HG02870 (cell line): ENCODE measurements at regions not wholly inside any gene's neighbourhood (a gene's known extent, or its start where the extent isn't known, plus 50 kb on each side); places are given as distances from the start of the nearest gene placed in this dataset.

Experiments
- ATAC-seq: cut with Tn5 transposase; IDR thresholded peaks from one replicate; pipeline ENCODE4 v1.9.1; 2021; ENCODE audit warnings: mild to moderate bottlenecking, moderate library complexity; ENCODE audit not compliant: unreplicated experiment

DNA sequence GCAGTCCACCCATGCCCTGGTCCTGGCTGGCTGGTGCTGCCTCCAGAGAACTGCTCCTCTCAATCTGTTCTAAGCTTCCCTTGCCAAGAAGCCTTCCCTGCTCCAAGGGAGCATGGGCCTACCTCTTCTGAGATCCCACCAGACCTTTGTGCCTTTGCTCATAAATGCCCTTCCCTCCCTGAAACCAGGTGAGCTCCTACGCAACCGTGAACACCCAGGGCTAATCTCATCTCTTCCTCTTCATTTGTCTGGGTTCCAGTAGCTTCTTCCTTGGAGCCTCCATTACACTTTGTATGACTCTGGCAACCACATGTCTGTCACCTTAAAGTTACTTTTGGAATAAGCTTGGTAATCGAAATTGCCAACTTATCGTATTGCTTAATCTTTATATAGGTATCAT is 270.6 kb downstream of the PBX3 start:
- no peak for ATAC-seq

- ATAC-seq, result no peak
These were observed 273.7 kb downstream of the PBX3 start for GRCh38 chr9:126020836-126021235.

GRCh38 chr9:126023962-126024361 is 276.8 kb downstream of the PBX3 start:
- ATAC-seq, result no peak

GRCh38 chr9:126024581-126025230 is 277.5 kb downstream of the PBX3 start:
- ATAC-seq, result no peak

- no peak for ATAC-seq
These were observed 278.8 kb downstream of the PBX3 start for GRCh38 chr9:126025991-126026390.

DNA sequence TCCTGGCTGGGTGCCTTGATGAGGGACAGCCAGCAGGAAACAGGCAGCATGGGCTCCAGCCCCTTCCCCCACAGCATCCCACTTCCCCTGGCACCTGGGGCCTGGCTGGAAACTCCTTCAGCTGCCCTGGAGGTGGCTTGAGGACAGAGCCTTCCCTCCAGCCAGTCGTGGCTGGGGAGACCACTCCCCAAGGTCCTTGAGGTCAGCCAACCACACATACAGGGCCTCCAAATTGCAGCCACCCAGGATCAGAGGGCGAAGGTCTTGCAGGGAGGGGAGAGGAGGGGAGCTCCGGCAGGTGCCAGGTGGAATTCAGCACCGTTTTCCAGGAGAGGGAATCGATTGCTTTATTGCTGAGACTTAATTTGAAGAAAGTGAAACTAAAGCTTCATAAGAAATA is 280.4 kb downstream of the PBX3 start:
- ATAC-seq, result no peak

DNA sequence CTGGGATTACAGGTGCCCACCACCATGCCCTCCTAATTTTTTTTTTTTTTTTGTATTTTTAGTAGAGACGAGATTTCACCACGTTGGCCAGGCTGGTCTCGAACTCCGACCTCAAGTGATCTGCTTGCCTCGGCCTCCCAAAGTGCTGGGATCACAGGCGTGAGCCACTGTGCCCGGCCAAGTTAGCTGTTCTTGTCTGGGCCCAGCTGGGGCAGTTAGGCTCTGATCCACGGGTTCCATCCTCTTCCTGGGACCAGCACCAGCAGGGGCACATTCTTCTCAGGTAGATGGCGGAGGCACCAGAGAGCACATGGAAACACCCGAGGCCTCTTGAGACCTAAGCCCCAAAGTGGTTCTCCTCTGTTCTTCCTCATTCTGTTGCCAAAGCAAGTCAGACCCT is 281.6 kb downstream of the PBX3 start:
- ATAC-seq, result no peak

- no peak for ATAC-seq
These were observed 283.5 kb downstream of the PBX3 start for GRCh38 chr9:126030716-126031115.

GRCh38 chr9:126031116-126031515 is 283.9 kb downstream of the PBX3 start:
- ATAC-seq, result no peak

DNA sequence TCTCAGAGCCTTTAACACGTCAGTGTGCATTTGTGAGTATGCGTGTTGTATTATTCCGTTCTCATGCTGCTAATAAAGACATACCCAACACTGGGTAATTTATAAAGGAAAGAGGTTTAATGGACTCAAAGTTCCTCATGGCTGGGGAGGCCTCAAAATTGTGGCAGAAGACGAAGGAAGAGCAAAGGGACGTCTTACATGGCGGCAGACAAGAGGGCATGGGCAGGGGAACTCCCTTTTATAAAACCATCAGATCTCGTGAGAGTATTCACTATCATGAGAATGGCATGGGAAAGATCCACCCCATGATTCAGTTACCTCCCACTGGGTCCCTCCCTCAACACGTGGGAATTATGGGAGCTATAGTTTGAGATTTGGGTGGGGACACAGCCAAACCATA is 285.0 kb downstream of the PBX3 start:
- no peak for ATAC-seq

DNA sequence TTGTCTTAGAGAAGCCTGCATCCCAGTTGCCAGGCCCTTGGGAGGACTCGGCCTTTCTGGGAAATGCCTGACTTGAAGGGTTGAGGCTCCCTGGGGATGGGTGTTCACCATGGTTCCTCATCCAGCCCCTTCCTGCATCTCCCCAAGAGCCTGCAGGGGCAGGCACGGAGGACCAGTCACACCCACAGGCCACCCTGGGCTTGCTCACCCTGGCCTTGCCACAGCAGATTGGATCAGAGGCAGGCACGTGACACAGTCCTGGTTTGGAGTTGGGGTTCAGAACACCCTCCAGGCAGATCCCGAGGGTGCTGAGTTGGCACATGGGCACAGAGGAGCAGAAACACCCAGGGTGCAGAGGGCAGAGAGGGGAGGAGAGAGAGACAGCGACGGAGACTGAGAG is 286.1 kb downstream of the PBX3 start:
- no peak for ATAC-seq

DNA sequence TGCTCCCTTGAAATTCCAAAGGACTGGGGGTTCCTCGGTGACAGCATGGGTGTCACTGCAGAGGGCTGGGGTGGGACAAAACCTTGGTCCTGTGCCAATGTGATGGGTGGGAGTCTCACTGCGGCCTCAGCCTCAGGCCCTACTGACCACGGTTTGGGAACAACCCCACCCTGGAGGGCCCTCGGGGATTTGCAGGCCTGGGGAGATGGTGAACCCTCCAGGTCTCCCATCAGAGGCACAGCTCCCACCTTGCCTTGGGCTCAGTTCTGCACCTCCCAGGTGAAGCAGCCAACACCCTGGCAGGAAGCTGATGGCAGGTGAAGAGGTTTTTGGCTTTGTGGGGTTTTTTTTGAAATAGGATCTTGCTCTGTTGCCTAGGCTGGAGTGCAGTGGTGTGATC is 286.8 kb downstream of the PBX3 start:
- no peak for ATAC-seq

DNA sequence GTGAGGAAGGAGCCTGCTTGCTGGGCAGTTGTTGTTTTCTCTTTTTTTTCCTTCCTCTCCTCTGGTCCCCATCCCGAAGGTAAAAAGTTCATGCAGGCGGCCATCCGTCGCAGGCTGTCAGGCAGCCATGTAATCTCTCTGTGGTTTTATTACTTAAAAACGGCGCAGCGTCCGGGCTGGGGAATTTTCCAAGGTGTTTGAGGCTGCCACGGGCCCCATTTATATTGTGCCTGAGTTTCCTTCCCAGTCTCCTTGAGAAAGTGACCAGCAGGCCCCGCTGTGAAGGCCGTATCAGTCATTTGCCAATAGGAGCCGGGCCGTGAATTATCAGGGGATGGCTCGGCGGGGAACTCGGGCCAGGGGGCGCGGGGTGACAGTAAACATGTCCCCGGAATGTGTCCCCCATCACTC is 289.7 kb downstream of the PBX3 start:
- ATAC-seq, result no peak

DNA sequence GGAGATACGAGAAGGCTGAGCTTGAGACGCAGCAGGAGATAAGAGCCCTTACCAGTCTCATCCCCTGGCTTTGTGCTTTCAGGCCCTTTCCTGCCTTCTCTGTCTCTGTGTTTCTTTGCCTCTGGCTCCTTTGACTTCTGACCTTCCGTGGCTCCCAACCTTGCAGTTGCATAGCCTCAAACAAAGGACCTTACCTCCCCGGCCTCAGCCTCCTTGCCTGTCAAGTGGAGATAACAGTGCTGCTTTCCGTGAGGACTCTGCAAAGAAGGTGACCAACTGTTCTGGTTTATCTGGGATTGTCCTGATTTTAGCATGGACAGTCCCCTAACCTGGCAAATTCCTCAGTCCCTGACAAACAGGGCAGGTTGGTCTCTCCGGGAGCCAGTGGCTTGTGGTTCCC is 287.8 kb upstream of the MVB12B start:
- no peak for ATAC-seq

- no peak for ATAC-seq
These were observed 282.9 kb upstream of the MVB12B start for GRCh38 chr9:126043681-126044080.

GRCh38 chr9:126049088-126049487 is 277.5 kb upstream of the MVB12B start:
- no peak for ATAC-seq

DNA sequence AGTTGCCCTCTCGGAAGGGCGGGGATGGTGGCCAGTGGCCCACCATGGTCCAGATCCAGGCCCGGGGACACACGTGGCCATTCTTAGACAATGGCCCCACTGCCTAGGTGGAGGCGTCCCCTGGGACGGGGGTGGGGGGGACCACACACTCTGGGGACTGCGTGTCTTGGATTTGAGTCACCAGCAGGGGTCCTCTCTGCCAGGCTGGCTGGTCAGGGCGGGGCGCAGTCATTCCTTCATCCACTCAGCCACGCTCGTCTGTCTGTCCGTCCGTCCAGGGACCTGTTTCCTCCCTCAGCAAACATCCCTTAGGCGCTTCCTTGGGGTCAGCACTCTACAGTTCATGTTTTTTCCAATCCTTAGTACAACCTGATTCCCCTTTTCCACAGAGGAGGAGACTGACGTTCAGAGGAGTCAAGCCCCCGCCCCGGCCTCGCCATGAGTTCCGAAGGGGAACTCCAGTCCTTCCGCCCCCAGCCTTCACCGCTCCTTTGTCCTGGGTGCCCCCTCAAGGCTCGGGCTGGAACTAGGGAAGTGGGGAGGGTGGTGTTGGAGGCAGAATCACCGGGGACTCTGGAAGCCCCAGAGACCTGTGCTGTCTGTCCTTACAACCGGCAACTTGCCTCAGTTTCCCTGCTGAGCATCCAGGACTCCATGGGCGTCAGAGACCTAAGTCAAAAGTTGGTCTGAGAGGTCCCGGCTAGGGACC is 276.6 kb upstream of the MVB12B start:
- no peak for ATAC-seq

GRCh38 chr9:126050605-126050990 is 276.0 kb upstream of the MVB12B start:
- ATAC-seq, result no peak

DNA sequence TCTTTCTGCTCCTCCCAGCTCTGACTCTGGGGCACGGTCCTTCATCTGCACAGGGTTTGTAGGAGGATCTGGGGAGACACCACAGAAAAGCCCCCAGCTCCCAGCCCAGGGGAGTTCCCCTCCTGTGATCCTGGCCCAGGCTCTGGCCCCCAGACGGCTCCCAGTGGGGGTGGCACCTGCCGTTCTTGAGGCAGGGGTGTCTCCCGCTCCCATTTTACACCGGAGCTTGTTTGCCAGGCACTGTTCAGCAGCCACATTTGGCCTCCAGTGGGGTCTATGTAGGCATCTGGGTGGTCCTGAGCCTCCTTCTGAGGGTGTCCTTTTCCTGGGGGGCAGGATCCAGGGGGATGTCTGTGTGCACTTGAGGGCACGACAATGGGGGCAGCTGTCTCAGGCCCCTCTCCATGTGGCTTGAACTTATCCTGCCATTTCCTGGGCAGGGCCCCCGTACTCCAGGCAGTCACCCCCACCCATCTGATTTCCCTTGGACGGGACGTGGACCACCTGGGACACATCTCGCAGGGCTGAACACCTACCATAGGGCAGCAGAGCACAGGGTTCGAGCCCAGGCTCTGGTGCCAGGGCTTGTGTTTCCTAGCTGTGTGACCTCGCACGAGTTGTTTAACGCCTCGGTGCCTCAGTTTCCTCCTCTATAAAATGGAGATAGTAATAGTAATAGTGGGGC is 275.0 kb upstream of the MVB12B start:
- ATAC-seq, result no peak

DNA sequence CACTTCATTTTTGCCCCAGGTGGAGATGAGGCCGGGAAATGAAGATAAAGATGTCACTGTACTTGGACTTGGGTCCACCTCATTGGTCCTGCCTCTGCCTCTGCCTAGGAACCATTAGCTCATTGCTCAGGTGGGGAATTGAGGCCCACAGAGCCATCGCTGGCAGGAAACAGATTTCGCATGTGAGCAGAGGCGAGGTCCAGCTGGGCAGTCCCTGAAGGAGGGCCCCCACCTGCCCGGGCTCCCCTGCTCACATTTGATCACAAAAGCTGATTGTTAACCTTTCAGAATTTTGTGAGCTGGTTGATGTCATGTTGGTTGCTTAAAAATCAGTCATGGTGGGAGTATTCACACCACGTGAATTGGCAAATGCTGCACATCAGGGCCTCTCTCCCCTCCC is 273.8 kb upstream of the MVB12B start:
- no peak for ATAC-seq

- ATAC-seq, result no peak
These were observed 272.7 kb upstream of the MVB12B start for GRCh38 chr9:126053913-126054312.

GRCh38 chr9:126055381-126055985 is 271.1 kb upstream of the MVB12B start:
- ATAC-seq, result no peak
